HG03558 (cell line): ENCODE measurements at regions not wholly inside any gene's neighbourhood (a gene's known extent, or its start where the extent isn't known, plus 50 kb on each side); places are given as distances from the start of the nearest gene placed in this dataset.
"Not testable (repeated sequence)": the region's sequence is repeated elsewhere in the genome, so short reads cannot be mapped to it uniquely, and the experiment has no call there.

Source experiments
- ATAC-seq: cut with Tn5 transposase; IDR thresholded peaks from one replicate; pipeline ENCODE4 v1.9.1; 2021; ENCODE audit warnings: moderate number of reproducible peaks; ENCODE audit not compliant: unreplicated experiment; ENCODE audit errors: extremely low read depth

GRCh38 chr6:155936127-155936526 lies 480.5 kb upstream of the NOX3 start:
- no peak for ATAC-seq

- no peak for ATAC-seq
Measured at GRCh38 chr6:155916846-155917624, 461.4 kb upstream of the NOX3 start.

GRCh38 chr6:155915651-155916050 lies 460.0 kb upstream of the NOX3 start:
- ATAC-seq: no peak

GRCh38 chr6:155913816-155914215 lies 458.2 kb upstream of the NOX3 start:
- no peak for ATAC-seq

GRCh38 chr6:155909710-155910109 lies 454.1 kb upstream of the NOX3 start:
- ATAC-seq: no peak

GRCh38 chr6:155895641-155896040 lies 440.0 kb upstream of the NOX3 start:
- ATAC-seq: no peak

GRCh38 chr6:155894758-155895157 lies 439.1 kb upstream of the NOX3 start:
- ATAC-seq: no peak

- no peak for ATAC-seq
Measured at GRCh38 chr6:155894262-155894661, 438.6 kb upstream of the NOX3 start.

GRCh38 chr6:155890409-155890808 lies 434.8 kb upstream of the NOX3 start:
- ATAC-seq: no peak

GRCh38 chr6:155889410-155889809 lies 433.8 kb upstream of the NOX3 start:
- no peak for ATAC-seq

- ATAC-seq: no peak
Measured at GRCh38 chr6:155887421-155887820, 431.8 kb upstream of the NOX3 start.

GRCh38 chr6:155883741-155884140 lies 428.1 kb upstream of the NOX3 start:
- ATAC-seq: no peak

- ATAC-seq: no peak
Measured at GRCh38 chr6:155883334-155883731, 427.7 kb upstream of the NOX3 start.

GRCh38 chr6:155882527-155883333 lies 427.1 kb upstream of the NOX3 start:
- ATAC-seq: peak; percentile 78

- ATAC-seq: no peak
Measured at GRCh38 chr6:155881826-155882526, 426.3 kb upstream of the NOX3 start.

GRCh38 chr6:155880900-155881299 lies 425.3 kb upstream of the NOX3 start:
- no peak for ATAC-seq

- ATAC-seq: no peak
Measured at GRCh38 chr6:155872961-155873360, 417.3 kb upstream of the NOX3 start.

- no peak for ATAC-seq
Measured at GRCh38 chr6:155867682-155868081, 412.0 kb upstream of the NOX3 start.

GRCh38 chr6:155866676-155867390 lies 411.2 kb upstream of the NOX3 start:
- ATAC-seq: not testable (repeated sequence)

- no peak for ATAC-seq
Measured at GRCh38 chr6:155861821-155862220, 406.2 kb upstream of the NOX3 start.
